Common myeloid progenitor, CD34-positive (primary cell): ENCODE measurements at regions not wholly inside any gene's neighbourhood (a gene's known extent, or its start where the extent isn't known, plus 50 kb on each side); places are given as distances from the start of the nearest gene placed in this dataset.

Experiments
- CTCF ChIA-PET: fragments of 350-600 bp; sonication (Branson Sonifier 250); formaldehyde crosslinking; loops from one replicate; lab custom pipeline; 2021; ENCODE audit warnings: antibody characterized with exemption; lab: Charles Lee
- POLR2A ChIA-PET: fragments of 350-600 bp; sonication (Branson Sonifier 250); formaldehyde crosslinking; loops from one replicate; lab custom pipeline; 2021; ENCODE audit warnings: antibody characterized with exemption; lab: Charles Lee
- DNase-seq, 3 donors: peaks; one replicate each; pipeline versions ENCODE4 v3.0.0 to v3.0.0-alpha.2; 2013
- H3K27ac ChIP-seq, 2 experiments: 1 replicate in 1 of 2; 2 replicates in 1 of 2; pipeline ENCODE4 v1.7.0; 2013; ENCODE audit warnings: inconsistent platforms in 2 of 2, low read length in 2 of 2, mild to moderate bottlenecking in 2 of 2, low read depth in 1 of 2, moderate library complexity in 1 of 2; ENCODE audit not compliant: severe bottlenecking in 2 of 2, insufficient read depth in 1 of 2, poor library complexity in 1 of 2
- H3K27me3 ChIP-seq, 5 experiments: replicated peaks in 2 of 5; 1 replicate in 3 of 5; 2 replicates in 2 of 5; pipeline versions ENCODE4 v1.6.1 to v1.7.0; 2013; ENCODE audit warnings: low read length in 4 of 5, mild to moderate bottlenecking in 2 of 5, moderate library complexity in 2 of 5, inconsistent platforms in 1 of 5; ENCODE audit not compliant: insufficient read depth in 5 of 5, control insufficient read depth in 4 of 5
- H3K36me3 ChIP-seq, 4 experiments: 1 replicate in 2 of 4; 2 replicates in 2 of 4; pipeline versions ENCODE4 v1.6.1 to v1.7.0; 2013; ENCODE audit warnings: low read length in 3 of 4, control low read depth in 1 of 4, mild to moderate bottlenecking in 1 of 4; ENCODE audit not compliant: control insufficient read depth in 4 of 4, insufficient read depth in 4 of 4
- H3K4me1 ChIP-seq, 4 experiments: 1 replicate in 3 of 4; 2 replicates in 1 of 4; pipeline versions ENCODE4 v1.6.1 to v1.7.1; 2013; ENCODE audit warnings: low read length in 3 of 4, mild to moderate bottlenecking in 3 of 4, control low read depth in 1 of 4, inconsistent platforms in 1 of 4, moderate library complexity in 1 of 4; ENCODE audit not compliant: control insufficient read depth in 4 of 4, insufficient read depth in 4 of 4; ENCODE audit errors: control extremely low read depth in 1 of 4
- H3K4me3 ChIP-seq, 7 experiments: 1 replicate in 4 of 7; 2 replicates in 3 of 7; pipeline versions ENCODE4 v1.5.1 to v1.7.0; 2013; ENCODE audit warnings: mild to moderate bottlenecking in 7 of 7, low read length in 6 of 7, moderate library complexity in 6 of 7, inconsistent platforms in 2 of 7, low read depth in 2 of 7, control low read depth in 1 of 7; ENCODE audit not compliant: insufficient read depth in 4 of 7, control insufficient read depth in 1 of 7; ENCODE audit errors: extremely low read depth in 1 of 7
- H3K9me3 ChIP-seq, 5 experiments: 1 replicate in 4 of 5; 2 replicates in 1 of 5; pipeline versions ENCODE4 v1.6.1 to v1.7.1; 2013; ENCODE audit warnings: low read length in 4 of 5, mild to moderate bottlenecking in 2 of 5, inconsistent platforms in 1 of 5, low read depth in 1 of 5, moderate library complexity in 1 of 5; ENCODE audit not compliant: control insufficient read depth in 4 of 5, insufficient read depth in 2 of 5; ENCODE audit errors: control extremely low read depth in 1 of 5
- WGBS: methylation state at CpG from one replicate; pipeline ENCODE4 v1.1.5; 2013; ENCODE audit not compliant: insufficient coverage; 5-methylcytosine and 5-hydroxymethylcytosine counted together

- Histone ChIP-seq H3K27ac (no peak overlapping the region), H3K27me3 (peaks cover 0 to 3% (median 0%) of the 10 kb centered on the region in 5 experiments), H3K4me3 (no peak overlapping the region), H3K36me3 (no peaks in the 10 kb centered on the region), H3K4me1 (no peaks in the 10 kb centered on the region), H3K9me3 (no peaks in the 10 kb centered on the region)
- DNase-seq = no peak
- CTCF ChIA-PET = interaction anchor here (1.2 kb wide), 1 partner anchor 14 kb away, joined by 3 read pairs; no protein-coding TSS in a partner anchor
- POLR2A ChIA-PET = no interaction called here
- no CpG with 5 or more reads among the region's 5 CpGs for WGBS
These were observed 55.1 kb downstream of the TTC6 start for GRCh38 chr14:37650356-37651037.

- Histone ChIP-seq H3K4me3 (no peak overlapping the region), H3K9me3 (no peaks in the 10 kb centered on the region), H3K36me3 (no peaks in the 10 kb centered on the region), H3K27ac (no peak overlapping the region), H3K4me1 (no peaks in the 10 kb centered on the region), H3K27me3 (peaks cover 0 to 3% (median 0%) of the 10 kb centered on the region in 5 experiments)
- WGBS = 94% methylated on average over 4 of the region's 4 CpGs
- ChIA-PET CTCF (no interaction called here), POLR2A (no interaction called here)
- DNase-seq = no peak
These were observed 56.6 kb downstream of the TTC6 start for GRCh38 chr14:37652042-37652441.

GRCh38 chr14:37655418-37655817 lies 60.0 kb downstream of the TTC6 start:
- Histone ChIP-seq H3K27me3 (peaks cover 0 to 3% (median 0%) of the 10 kb centered on the region in 5 experiments), H3K9me3 (no peaks in the 10 kb centered on the region), H3K4me3 (no peak overlapping the region), H3K36me3 (no peaks in the 10 kb centered on the region), H3K27ac (no peak overlapping the region), H3K4me1 (no peaks in the 10 kb centered on the region)
- ChIA-PET POLR2A (no interaction called here), CTCF (no interaction called here)
- 67% methylated on average over 1 of the region's 1 CpG for WGBS
- DNase-seq = no peak

GRCh38 chr14:37658156-37658555 lies 62.7 kb downstream of the TTC6 start:
- no peak overlapping the region for H3K4me3 ChIP-seq
- ChIA-PET POLR2A (no interaction called here), CTCF (no interaction called here)
- no peaks in the 10 kb centered on the region for H3K27me3 ChIP-seq
- no peak for DNase-seq
- no peak overlapping the region for H3K27ac ChIP-seq
- H3K9me3 ChIP-seq = no peaks in the 10 kb centered on the region
- H3K4me1 ChIP-seq = no peaks in the 10 kb centered on the region
- H3K36me3 ChIP-seq = no peaks in the 10 kb centered on the region

- no peaks in the 10 kb centered on the region for H3K36me3 ChIP-seq
- H3K4me3 ChIP-seq = no peak overlapping the region
- no peaks in the 10 kb centered on the region for H3K27me3 ChIP-seq
- H3K9me3 ChIP-seq = no peaks in the 10 kb centered on the region
- H3K27ac ChIP-seq = no peak overlapping the region
- DNase-seq = no peak
- ChIA-PET POLR2A (no interaction called here), CTCF (no interaction called here)
- H3K4me1 ChIP-seq = no peaks in the 10 kb centered on the region
These were observed 68.1 kb downstream of the TTC6 start for GRCh38 chr14:37663498-37663897.

- 82% methylated on average over 2 of the region's 4 CpGs for WGBS
- POLR2A ChIA-PET = no interaction called here
- H3K27me3 ChIP-seq = no peaks in the 10 kb centered on the region
- H3K4me1 ChIP-seq = no peaks in the 10 kb centered on the region
- H3K27ac ChIP-seq = no peak overlapping the region
- no peaks in the 10 kb centered on the region for H3K36me3 ChIP-seq
- no peaks in the 10 kb centered on the region for H3K9me3 ChIP-seq
- no peak for DNase-seq
- no peak overlapping the region for H3K4me3 ChIP-seq
- CTCF ChIA-PET = interaction anchor here (1.3 kb wide), 1 partner anchor 15 kb away, joined by 3 read pairs; no protein-coding TSS in a partner anchor
These were observed 70.0 kb downstream of the TTC6 start for GRCh38 chr14:37665479-37665878.

GRCh38 chr14:37665951-37666350 lies 70.5 kb downstream of the TTC6 start:
- no peaks in the 10 kb centered on the region for H3K4me1 ChIP-seq
- H3K36me3 ChIP-seq = no peaks in the 10 kb centered on the region
- H3K4me3 ChIP-seq = no peak overlapping the region
- H3K27me3 ChIP-seq = no peaks in the 10 kb centered on the region
- H3K27ac ChIP-seq = no peak overlapping the region
- ChIA-PET CTCF (no interaction called here), POLR2A (no interaction called here)
- no peaks in the 10 kb centered on the region for H3K9me3 ChIP-seq
- 100% methylated on average over 1 of the region's 1 CpG for WGBS
- no peak for DNase-seq
